ENCODE measurements at regions not wholly inside any gene's neighbourhood (a gene's known extent, or its start where the extent isn't known, plus 50 kb on each side); places are given as distances from the start of the nearest gene placed in this dataset.

DNA sequence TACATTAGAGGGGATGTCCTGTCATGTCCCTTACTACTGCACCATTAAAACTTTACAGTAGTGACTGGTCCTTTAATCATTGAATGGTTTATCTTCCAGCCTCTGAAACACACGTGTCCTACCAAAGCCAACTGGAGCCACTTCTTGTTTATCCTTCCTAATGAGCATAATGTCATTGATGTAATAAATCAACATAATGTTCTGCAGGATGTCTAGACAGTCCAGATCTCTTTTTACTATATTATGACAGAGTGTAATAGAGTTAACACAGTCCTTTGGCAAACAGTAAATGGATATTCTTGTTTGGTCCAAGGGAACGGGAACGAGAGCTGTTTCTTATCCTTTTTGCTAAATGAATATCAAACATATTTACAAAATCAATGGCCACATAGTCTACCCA lies 88.1 kb upstream of the PTPRD start:
- DNase-seq (ENCODE audit: low spot score): no peak
- no peak overlapping the region for H3K4me3 ChIP-seq
- H3K27ac ChIP-seq: no peak overlapping the region
- TF ChIP-seq, protein P1, sequence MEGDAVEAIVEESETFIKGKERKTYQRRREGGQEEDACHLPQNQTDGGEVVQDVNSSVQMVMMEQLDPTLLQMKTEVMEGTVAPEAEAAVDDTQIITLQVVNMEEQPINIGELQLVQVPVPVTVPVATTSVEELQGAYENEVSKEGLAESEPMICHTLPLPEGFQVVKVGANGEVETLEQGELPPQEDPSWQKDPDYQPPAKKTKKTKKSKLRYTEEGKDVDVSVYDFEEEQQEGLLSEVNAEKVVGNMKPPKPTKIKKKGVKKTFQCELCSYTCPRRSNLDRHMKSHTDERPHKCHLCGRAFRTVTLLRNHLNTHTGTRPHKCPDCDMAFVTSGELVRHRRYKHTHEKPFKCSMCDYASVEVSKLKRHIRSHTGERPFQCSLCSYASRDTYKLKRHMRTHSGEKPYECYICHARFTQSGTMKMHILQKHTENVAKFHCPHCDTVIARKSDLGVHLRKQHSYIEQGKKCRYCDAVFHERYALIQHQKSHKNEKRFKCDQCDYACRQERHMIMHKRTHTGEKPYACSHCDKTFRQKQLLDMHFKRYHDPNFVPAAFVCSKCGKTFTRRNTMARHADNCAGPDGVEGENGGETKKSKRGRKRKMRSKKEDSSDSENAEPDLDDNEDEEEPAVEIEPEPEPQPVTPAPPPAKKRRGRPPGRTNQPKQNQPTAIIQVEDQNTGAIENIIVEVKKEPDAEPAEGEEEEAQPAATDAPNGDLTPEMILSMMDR (IDR thresholded peaks at IDR 0.05): no peak

DNA sequence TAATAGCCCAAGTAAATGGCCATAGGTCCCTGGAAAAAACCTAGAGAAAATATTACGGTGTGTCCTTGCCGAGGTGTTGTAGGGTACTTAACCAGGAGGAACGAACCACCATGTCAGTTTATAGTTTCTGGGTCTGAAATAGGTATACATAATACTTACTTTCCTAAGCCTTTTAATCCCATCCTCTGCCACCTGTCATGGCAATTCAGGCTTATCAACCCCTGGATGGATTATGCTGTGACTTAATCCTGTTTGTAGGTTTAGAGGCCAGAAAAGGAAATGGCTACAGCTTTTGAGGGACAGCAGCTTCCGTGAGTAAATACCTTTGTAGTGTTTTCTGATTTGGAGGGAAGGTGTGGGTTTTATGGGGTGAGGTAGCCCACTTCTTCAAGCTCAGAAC lies 89.1 kb upstream of the PTPRD start:
- DNase-seq (ENCODE audit: low spot score): no peak
- H3K27ac ChIP-seq: no peak overlapping the region
- no peak overlapping the region for H3K4me3 ChIP-seq
- TF ChIP-seq, protein P1 (IDR thresholded peaks at IDR 0.05): no peak

DNA sequence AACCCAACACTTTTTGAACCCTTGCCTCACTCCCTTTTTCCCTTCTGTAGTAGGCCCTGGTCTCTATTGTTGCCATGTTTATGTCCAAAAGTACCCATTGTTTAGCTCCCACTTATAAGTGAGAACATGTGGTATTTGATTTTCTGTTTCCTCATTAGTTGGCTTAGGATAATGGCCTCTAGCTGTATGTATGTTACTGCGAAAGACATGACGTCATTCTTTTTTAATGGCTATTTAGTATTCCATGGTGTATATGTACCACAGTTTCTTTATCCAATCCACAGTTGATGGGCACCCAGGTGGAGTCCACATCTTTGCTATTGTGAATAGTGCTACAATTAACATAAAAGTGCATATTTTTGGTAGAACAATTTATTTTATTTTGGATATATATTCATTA lies 90.3 kb upstream of the PTPRD start:
- TF ChIP-seq, protein P1 (IDR thresholded peaks at IDR 0.05): no peak
- no peak overlapping the region for H3K4me3 ChIP-seq
- no peak overlapping the region for H3K27ac ChIP-seq
- no peak for DNase-seq (ENCODE audit: low spot score)

DNA sequence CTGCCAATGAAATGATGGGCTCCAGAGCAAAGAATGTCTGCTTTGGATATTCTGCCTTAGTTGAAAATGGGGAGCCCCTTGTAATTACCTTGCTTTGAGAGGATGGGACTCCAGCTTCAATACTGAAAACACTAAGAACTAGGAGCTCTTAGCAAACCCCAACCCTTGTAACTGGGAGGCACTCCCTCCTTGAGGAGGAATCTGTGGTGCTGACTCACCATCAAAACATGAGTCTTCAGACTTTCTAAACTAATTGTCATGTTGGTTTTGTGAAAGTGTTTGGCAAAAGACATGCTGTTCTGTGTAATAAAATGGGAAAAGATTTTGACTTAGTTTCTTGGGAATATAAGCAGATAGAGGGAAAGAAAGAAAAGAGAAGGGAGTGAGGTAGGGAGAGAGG lies 91.9 kb upstream of the PTPRD start:
- TF ChIP-seq, protein P1 (IDR thresholded peaks at IDR 0.05): no peak
- no peak for DNase-seq (ENCODE audit: low spot score)
- H3K27ac ChIP-seq: no peak overlapping the region
- no peak overlapping the region for H3K4me3 ChIP-seq

DNA sequence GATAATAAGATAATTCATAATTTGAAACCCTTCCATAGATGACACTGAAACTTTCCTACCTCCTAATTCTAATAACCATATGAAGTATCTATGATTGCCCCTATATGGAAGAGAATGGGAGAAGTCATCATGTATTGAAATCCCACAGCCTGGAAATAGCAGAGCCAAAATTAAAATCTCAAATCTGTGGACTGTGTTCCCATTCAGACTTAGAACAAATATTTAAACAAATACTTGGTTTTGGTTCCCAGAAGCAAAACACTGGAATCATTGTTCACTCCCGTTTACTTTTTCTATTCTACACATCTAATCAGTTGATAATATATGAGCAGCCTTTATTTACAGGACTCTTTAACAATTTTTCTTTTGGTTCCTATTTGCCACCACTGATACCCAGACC lies 92.6 kb upstream of the PTPRD start:
- no peak overlapping the region for H3K27ac ChIP-seq
- TF ChIP-seq, protein P1 (IDR thresholded peaks at IDR 0.05): no peak

DNA sequence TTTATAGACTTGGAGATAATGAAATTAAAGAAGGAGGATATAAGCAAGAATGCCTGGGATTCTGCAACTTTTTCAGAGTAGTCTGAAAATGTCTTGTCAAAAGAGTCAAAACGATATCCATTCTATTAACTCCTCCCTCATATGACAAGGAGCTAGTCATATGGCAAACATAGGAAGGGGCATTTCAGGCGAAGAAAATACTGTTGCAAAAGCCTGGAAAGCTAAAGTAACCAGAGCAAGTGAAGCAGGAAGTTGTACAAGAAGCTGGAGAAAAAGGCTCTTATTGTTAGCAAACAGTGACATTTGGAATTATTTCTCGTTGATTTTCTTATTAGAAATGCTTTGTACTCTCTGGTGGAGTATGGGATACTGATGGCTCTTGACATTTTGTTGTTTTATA lies 94.0 kb upstream of the PTPRD start:
- no peak overlapping the region for H3K27ac ChIP-seq
- TF ChIP-seq, protein P1 (IDR thresholded peaks at IDR 0.05): no peak
- no peak for DNase-seq (ENCODE audit: low spot score)
- H3K4me3 ChIP-seq: no peak overlapping the region

More for the DNA sequence above, 92.6 kb upstream of the PTPRD start:
- no peak overlapping the region for H3K4me3 ChIP-seq
- no peak for DNase-seq (ENCODE audit: low spot score)

DNA sequence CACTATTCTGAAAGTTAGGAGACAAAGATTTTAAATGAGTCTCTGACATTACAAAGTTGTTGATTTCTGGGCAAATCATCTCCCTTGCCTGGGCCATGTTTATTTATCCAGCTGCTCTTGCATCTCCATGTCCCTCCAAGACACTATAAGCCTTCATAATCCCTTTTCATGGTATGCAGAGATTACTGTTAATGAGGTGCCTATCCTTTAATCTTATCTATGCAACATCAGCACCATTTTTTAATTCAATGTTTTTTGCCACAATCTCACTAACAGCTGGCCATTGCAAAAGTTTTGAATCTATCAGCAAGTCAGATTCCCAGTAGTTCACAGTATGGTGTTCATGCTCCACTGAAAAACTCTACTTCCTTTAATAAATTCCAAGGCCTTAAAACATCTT lies 108.5 kb upstream of the PTPRD start:
- DNase-seq (ENCODE audit: low spot score): no peak
- Histone ChIP-seq H3K4me3 (no peak overlapping the region), H3K27ac (no peak overlapping the region)
- TF ChIP-seq, protein P1 (IDR thresholded peaks at IDR 0.05): no peak

Measured in coronary artery (tissue), 2 donors.